HepG2 (cell line): ENCODE measurements at regions not wholly inside any gene's neighbourhood (a gene's known extent, or its start where the extent isn't known, plus 50 kb on each side); places are given as distances from the start of the nearest gene placed in this dataset.

Experiments
- ATAC-seq: fragments of 200-7000 bp; cut with Tn5 transposase; 3 replicates; pipeline ENCODE4 v1.9.1; 2020; ENCODE audit warnings: mild to moderate bottlenecking, moderate library complexity
- BruUV-seq: library from RNA; stranded (reverse); fragments of 400-500 nt; replicated peaks from 2 replicates; lab custom pipeline; 2021; lab: Mats Ljungman, UMichigan
- CTCF ChIA-PET: fragments of 300-600 bp; formaldehyde crosslinking; extraction: SDS; loops from one replicate; lab custom pipeline; 2021; ENCODE audit warnings: low total read pairs, inconsistent platforms, low intra/inter-chr PET ratio; lab: Yijun Ruan, JAX
- POLR2A ChIA-PET: fragments of 350-600 bp; sonication (Branson Sonifier 250); formaldehyde crosslinking; loops from one replicate; lab custom pipeline; 2020; ENCODE audit warnings: antibody characterized with exemption, inconsistent platforms; lab: Yijun Ruan, JAX
- DNase-seq: peaks from one replicate; pipeline ENCODE4 v3.0.0-alpha.2; 2015; ENCODE audit warnings: low spot score
- FAIRE-seq: peaks from 3 replicates; lab custom pipeline; 2011; peaks lifted over from hg19 to GRCh38; lab: Jason Lieb, UNC
- H2AFZ ChIP-seq: one replicate; pipeline ENCODE4 v1.6.1; 2011; ENCODE audit warnings: low read length, inconsistent platforms
- H3K27ac ChIP-seq: fragments of 300-600 bp; 3 replicates; pipeline ENCODE4 v1.8.0; 2011; ENCODE audit warnings: mixed run types, mild to moderate bottlenecking, mixed read lengths, low read length, inconsistent platforms; ENCODE audit not compliant: insufficient read depth; ENCODE audit errors: extremely low read length
- H3K27me3 ChIP-seq, 2 experiments: fragments of 200-600 bp in 1 of 2; 2 replicates in 1 of 2; 3 replicates in 1 of 2; pipeline versions ENCODE4 v1.6.0 to v1.8.0; 2011; ENCODE audit warnings: low read length in 2 of 2, mild to moderate bottlenecking in 2 of 2, moderate library complexity in 2 of 2, inconsistent platforms in 1 of 2; ENCODE audit not compliant: insufficient read depth in 2 of 2, control insufficient read depth in 1 of 2
- H3K36me3 ChIP-seq, 2 experiments: fragments of 200-600 bp in 1 of 2; replicated peaks in 1 of 2; 2 replicates in 1 of 2; 3 replicates in 1 of 2; pipeline versions ENCODE4 v1.5.1 to v1.8.0; 2011; ENCODE audit warnings: low read length in 2 of 2, inconsistent platforms in 1 of 2; ENCODE audit not compliant: insufficient read depth in 2 of 2, control insufficient read depth in 1 of 2
- H3K4me1 ChIP-seq: 2 replicates; pipeline ENCODE4 v1.5.1; 2012; ENCODE audit warnings: low read length, inconsistent platforms; ENCODE audit not compliant: insufficient read depth
- H3K4me2 ChIP-seq: 2 replicates; pipeline ENCODE4 v1.6.0; 2011; ENCODE audit warnings: low read depth, low read length, inconsistent platforms
- H3K4me3 ChIP-seq, 3 experiments: fragments of 200-600 bp in 1 of 3; sonication (generic), shearing (Covaris generic) in 1 of 3; replicated peaks in 1 of 3; 2 replicates each; pipeline ENCODE4 v1.5.1; 2011 to 2016; ENCODE audit warnings: low read length in 3 of 3, inconsistent platforms in 2 of 3, low read depth in 2 of 3, mild to moderate bottlenecking in 2 of 3, control low read depth in 1 of 3, mixed read lengths in 1 of 3; ENCODE audit not compliant: insufficient read depth in 1 of 3
- H3K79me2 ChIP-seq: one replicate; pipeline ENCODE4 v1.6.1; 2011; ENCODE audit warnings: low read length, inconsistent platforms; ENCODE audit not compliant: insufficient read depth
- H3K9ac ChIP-seq: 2 replicates; pipeline ENCODE4 v1.6.0; 2011; ENCODE audit warnings: mild to moderate bottlenecking, low read depth, low read length, inconsistent platforms; ENCODE audit not compliant: insufficient read depth
- H3K9me3 ChIP-seq: 2 replicates; pipeline ENCODE4 v1.5.1; 2012; ENCODE audit warnings: mild to moderate bottlenecking, low read length
- H4K20me1 ChIP-seq: 2 replicates; pipeline ENCODE4 v1.6.0; 2011; ENCODE audit warnings: inconsistent platforms, mild to moderate bottlenecking, low read length, moderate library complexity; ENCODE audit not compliant: insufficient read depth
- CBX5 ChIP-seq: sonication (generic); formaldehyde crosslinking; IDR thresholded peaks from 2 replicates; pipeline ENCODE4 v1.4.0; 2020; ENCODE audit warnings: missing genetic modification reagents, borderline replicate concordance
- DRAP1 ChIP-seq: IDR thresholded peaks from 2 replicates; pipeline ENCODE4 v1.6.1; 2016; ENCODE audit warnings: missing genetic modification reagents, missing compliant biosample characterization
- FOXK1 ChIP-seq: sonication (generic); formaldehyde crosslinking; IDR thresholded peaks from 2 replicates; pipeline ENCODE4 v1.4.0; 2020; ENCODE audit warnings: low read depth, missing genetic modification reagents, borderline replicate concordance
- FOXP1 ChIP-seq, 2 experiments: fragments of 450-650 bp in 1 of 2; IDR thresholded peaks; 2 replicates each; pipeline ENCODE4 v1.6.1; 2017 to 2018; ENCODE audit warnings: antibody characterized with exemption in 1 of 2
- GPN1 ChIP-seq: sonication (generic); formaldehyde crosslinking; IDR thresholded peaks from 2 replicates; pipeline ENCODE4 v1.5.1; 2020; ENCODE audit warnings: missing genetic modification reagents, borderline replicate concordance
- IRF1 ChIP-seq: sonication (generic); formaldehyde crosslinking; IDR thresholded peaks from 2 replicates; pipeline ENCODE4 v1.4.0; 2020; ENCODE audit warnings: low read depth, mild to moderate bottlenecking, missing genetic modification reagents
- LCORL ChIP-seq, 2 experiments: fragments of 450-650 bp in 1 of 2; sonication (generic) in 1 of 2; formaldehyde crosslinking in 1 of 2; IDR thresholded peaks; 2 replicates each; pipeline versions ENCODE4 v1.5.0 to v1.6.1; 2017 to 2020; ENCODE audit warnings: antibody characterized with exemption in 1 of 2, missing genetic modification reagents in 1 of 2
- RCOR2 ChIP-seq: IDR thresholded peaks from 2 replicates; pipeline ENCODE4 v1.6.1; 2016; ENCODE audit warnings: missing biosample characterization, missing genetic modification reagents
- RELA ChIP-seq: sonication (generic); formaldehyde crosslinking; IDR thresholded peaks from 2 replicates; pipeline ENCODE4 v1.4.0; 2020; ENCODE audit warnings: missing genetic modification reagents
- RFX1 ChIP-seq: fragments of 450-650 bp; IDR thresholded peaks from 2 replicates; pipeline ENCODE4 v1.6.1; 2017
- TRAFD1 ChIP-seq: sonication (generic); formaldehyde crosslinking; IDR thresholded peaks from 2 replicates; pipeline ENCODE4 v1.5.1; 2020; ENCODE audit warnings: missing genetic modification reagents, mild to moderate bottlenecking, borderline replicate concordance
- U2AF2 ChIP-seq: fragments of 200-400 bp; formaldehyde crosslinking; IDR thresholded peaks from 2 replicates; pipeline ENCODE4 v1.6.1; 2017; ENCODE audit warnings: low read depth, mild to moderate bottlenecking, low read length
- ZNF274 ChIP-seq: sonication (generic); formaldehyde crosslinking; IDR thresholded peaks from 2 replicates; pipeline ENCODE4 v1.5.1; 2020; ENCODE audit warnings: mild to moderate bottlenecking, missing genetic modification reagents
- ZNF33A ChIP-seq: sonication (generic); formaldehyde crosslinking; IDR thresholded peaks from 2 replicates; pipeline ENCODE4 v1.5.1; 2020; ENCODE audit warnings: missing genetic modification reagents, mild to moderate bottlenecking, moderate library complexity, borderline replicate concordance
- ZNF446 ChIP-seq: sonication (generic); formaldehyde crosslinking; IDR thresholded peaks from 2 replicates; pipeline ENCODE4 v1.5.0; 2020; ENCODE audit warnings: mild to moderate bottlenecking, missing genetic modification reagents
- ZNF484 ChIP-seq: sonication (generic); formaldehyde crosslinking; IDR thresholded peaks from 2 replicates; pipeline ENCODE4 v1.5.1; 2020; ENCODE audit warnings: mild to moderate bottlenecking, low read depth, missing genetic modification reagents, borderline replicate concordance
- ZNF800 ChIP-seq: sonication (generic); formaldehyde crosslinking; IDR thresholded peaks from 2 replicates; pipeline ENCODE4 v1.4.0; 2020; ENCODE audit warnings: missing genetic modification reagents
- ZNF878 ChIP-seq: sonication (generic); formaldehyde crosslinking; IDR thresholded peaks from 2 replicates; pipeline ENCODE4 v1.8.1; 2023; ENCODE audit warnings: mild to moderate bottlenecking, missing genetic modification reagents, moderate library complexity
- ZNF883 ChIP-seq: sonication (generic); formaldehyde crosslinking; IDR thresholded peaks from 2 replicates; pipeline ENCODE4 v1.5.1; 2020; ENCODE audit warnings: mild to moderate bottlenecking, missing genetic modification reagents; ENCODE audit errors: not compliant biosample characterization
- WGBS: methylation state at CpG from one replicate; pipeline ENCODE4 v1.1.6; 2017; ENCODE audit warnings: low lambda C conversion rate; 5-methylcytosine and 5-hydroxymethylcytosine counted together
- in situ Hi-C: cut with HindIII; loops from 2 replicates; pipeline ENCODE4 v1.10.0; 2017; ENCODE audit warnings: low pct_unique_long_range_greater_than_20kb; ENCODE audit not compliant: extremely low pct_ligation_motif_present
- intact Hi-C: fragments of 100-400 bp; cut with micrococcal nuclease; formaldehyde crosslinking; loops from one replicate; pipeline ENCODE4 v1.10.0; 2022; ENCODE audit not compliant: unreplicated experiment

- Histone ChIP-seq H3K79me2 (no peaks in the 10 kb centered on the region), H2AFZ (no peak overlapping the region), H4K20me1 (no peaks in the 10 kb centered on the region), H3K9ac (no peak overlapping the region), H3K36me3 (no peaks in the 10 kb centered on the region), H3K4me3 (no peak overlapping the region), H3K27me3 (no peaks in the 10 kb centered on the region), H3K9me3 (no peaks in the 10 kb centered on the region), H3K4me2 (no peak overlapping the region), H3K4me1 (no peaks in the 10 kb centered on the region), H3K27ac (no peak overlapping the region)
- no peak for ATAC-seq
- CTCF ChIA-PET: no interaction called here
- no peak for FAIRE-seq
- BruUV-seq: no TSS peak
- 0% methylated on average over 1 of the region's 1 CpG for WGBS
- POLR2A ChIA-PET: no interaction called here
- intact Hi-C loops (no loop called here), in situ Hi-C loops (no loop called here)
- no peak for DNase-seq
- no peak for TF ChIP-seq ZNF274 (CRISPR knock-in tag)
- no peak for TF ChIP-seq FOXK1 (CRISPR knock-in tag)
- no peak for TF ChIP-seq LCORL (IDR thresholded peaks at IDR 0.05)
- no peak for TF ChIP-seq LCORL (CRISPR knock-in tag; IDR thresholded peaks at IDR 0.05)
- no peak for TF ChIP-seq IRF1 (CRISPR knock-in tag)
- no peak for TF ChIP-seq ZNF484 (CRISPR knock-in tag)
- no peak for TF ChIP-seq TRAFD1
- TF ChIP-seq RELA (CRISPR knock-in tag): no peak
- TF ChIP-seq ZNF878 (CRISPR knock-in tag): no peak
- TF ChIP-seq ZNF446 (CRISPR knock-in tag): no peak
- TF ChIP-seq GPN1 (CRISPR knock-in tag): no peak
- no peak for TF ChIP-seq CBX5 (CRISPR knock-in tag)
- TF ChIP-seq RCOR2 (CRISPR knock-in tag): no peak
- no peak for TF ChIP-seq DRAP1 (CRISPR knock-in tag)
- no peak for TF ChIP-seq U2AF2
- TF ChIP-seq ZNF883 (CRISPR knock-in tag): no peak
- TF ChIP-seq ZNF33A (CRISPR knock-in tag): no peak
- TF ChIP-seq RFX1: no peak
- no peak for TF ChIP-seq ZNF800 (CRISPR knock-in tag)
- TF ChIP-seq FOXP1 (IDR thresholded peaks at IDR 0.05): no peak
- no peak for TF ChIP-seq FOXP1 (CRISPR knock-in tag; IDR thresholded peaks at IDR 0.05)
Measured at GRCh38 chr9:79246170-79246569, 325.6 kb upstream of the TLE4 start.
